ENCODE measurements at regions not wholly inside any gene's neighbourhood (a gene's known extent, or its start where the extent isn't known, plus 50 kb on each side); places are given as distances from the start of the nearest gene placed in this dataset.

DNA sequence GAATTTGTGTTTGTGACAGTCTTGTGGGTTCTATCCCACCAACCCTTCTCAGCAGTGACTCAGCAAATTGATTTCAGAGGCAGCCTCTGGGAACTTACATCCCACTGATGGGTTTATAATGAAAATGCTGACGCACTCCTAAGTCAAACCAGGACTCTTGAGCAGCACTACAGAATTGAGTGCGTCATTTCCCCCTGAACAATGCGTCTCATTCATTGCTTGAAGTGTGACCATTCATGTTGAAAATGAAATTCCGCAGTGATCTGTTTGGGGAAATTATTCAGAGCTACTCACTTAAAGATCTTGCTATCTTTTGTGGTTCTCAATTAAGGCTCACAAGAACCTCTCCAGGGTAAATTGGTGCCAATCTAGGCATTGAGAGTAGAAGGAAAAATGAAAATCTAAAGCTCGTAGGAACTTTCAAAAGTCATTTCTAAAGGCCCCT lies 417.7 kb upstream of the SLC14A2 start:
- TF ChIP-seq CTCF (IDR thresholded peaks at IDR 0.05; ENCODE audit: low read depth, low read length): no peak
- TF ChIP-seq MYC (IDR thresholded peaks at IDR 0.05; ENCODE audit: low read depth, low read length): no peak
- no peak for TF ChIP-seq POLR2A (IDR thresholded peaks at IDR 0.05; ENCODE audit: extremely low read depth, insufficient read length)
